ENCODE measurements at regions not wholly inside any gene's neighbourhood (a gene's known extent, or its start where the extent isn't known, plus 50 kb on each side); places are given as distances from the start of the nearest gene placed in this dataset.

- Histone ChIP-seq H3K9me3 (ENCODE audit: insufficient read depth, low read length) (no peaks in the 10 kb centered on the region), H3K9ac (ENCODE audit: insufficient read length, low read depth) (no peak overlapping the region), H3K4me3 (ENCODE audit: insufficient read length, low read depth) (no peak overlapping the region), H3K36me3 (ENCODE audit: insufficient read depth, insufficient read length, low read length) (no peaks in the 10 kb centered on the region), H3K27me3 (ENCODE audit: insufficient read depth, insufficient read length) (no peaks in the 10 kb centered on the region), H3K4me1 (ENCODE audit: insufficient read depth, insufficient read length) (no peaks in the 10 kb centered on the region)
- TF ChIP-seq SUZ12 (IDR thresholded peaks at IDR 0.05; ENCODE audit: extremely low read depth, insufficient read depth, insufficient read length) (no peak), YY1 (IDR thresholded peaks at IDR 0.05; ENCODE audit: insufficient read depth, insufficient read length) (no peak), ZNF274 (IDR thresholded peaks at IDR 0.05; ENCODE audit: low read depth, low read length) (no peak)
- no peak for DNase-seq (ENCODE audit: low read depth, low spot score)
These were observed 357.3 kb upstream of the SLC8A1 start for GRCh38 chr2:40809156-40809555.

- DNase-seq (ENCODE audit: low read depth, low spot score): no peak
- H3K9ac ChIP-seq (ENCODE audit: insufficient read length, low read depth): no peak overlapping the region
These were observed 362.7 kb upstream of the SLC8A1 start for GRCh38 chr2:40814616-40815015.

GRCh38 chr2:40820319-40820718 lies 368.4 kb upstream of the SLC8A1 start:
- TF ChIP-seq YY1 (IDR thresholded peaks at IDR 0.05; ENCODE audit: insufficient read depth, insufficient read length): no peak
- TF ChIP-seq ZNF274 (IDR thresholded peaks at IDR 0.05; ENCODE audit: low read depth, low read length): no peak
- no peak for TF ChIP-seq SUZ12 (IDR thresholded peaks at IDR 0.05; ENCODE audit: extremely low read depth, insufficient read depth, insufficient read length)
- DNase-seq (ENCODE audit: low read depth, low spot score): no peak
- Histone ChIP-seq H3K27me3 (ENCODE audit: insufficient read depth, insufficient read length) (no peaks in the 10 kb centered on the region), H3K4me1 (ENCODE audit: insufficient read depth, insufficient read length) (no peaks in the 10 kb centered on the region), H3K36me3 (ENCODE audit: insufficient read depth, insufficient read length, low read length) (no peaks in the 10 kb centered on the region), H3K4me3 (ENCODE audit: insufficient read length, low read depth) (no peak overlapping the region), H3K9ac (ENCODE audit: insufficient read length, low read depth) (no peak overlapping the region), H3K9me3 (ENCODE audit: insufficient read depth, low read length) (no peaks in the 10 kb centered on the region)

More at GRCh38 chr2:40814616-40815015, 362.7 kb upstream of the SLC8A1 start:
- Histone ChIP-seq H3K4me3 (ENCODE audit: insufficient read length, low read depth) (no peak overlapping the region), H3K36me3 (ENCODE audit: insufficient read depth, insufficient read length, low read length) (no peaks in the 10 kb centered on the region), H3K27me3 (ENCODE audit: insufficient read depth, insufficient read length) (no peaks in the 10 kb centered on the region), H3K9me3 (ENCODE audit: insufficient read depth, low read length) (no peaks in the 10 kb centered on the region), H3K4me1 (ENCODE audit: insufficient read depth, insufficient read length) (no peaks in the 10 kb centered on the region)
- TF ChIP-seq YY1 (IDR thresholded peaks at IDR 0.05; ENCODE audit: insufficient read depth, insufficient read length) (no peak), SUZ12 (IDR thresholded peaks at IDR 0.05; ENCODE audit: extremely low read depth, insufficient read depth, insufficient read length) (no peak), ZNF274 (IDR thresholded peaks at IDR 0.05; ENCODE audit: low read depth, low read length) (no peak)

- DNase-seq (ENCODE audit: low read depth, low spot score): no peak
- no peak overlapping the region for H3K4me3 ChIP-seq (ENCODE audit: insufficient read length, low read depth)
- no peaks in the 10 kb centered on the region for H3K36me3 ChIP-seq (ENCODE audit: insufficient read depth, insufficient read length, low read length)
- H3K27me3 ChIP-seq (ENCODE audit: insufficient read depth, insufficient read length): no peaks in the 10 kb centered on the region
- no peak for TF ChIP-seq ZNF274 (IDR thresholded peaks at IDR 0.05; ENCODE audit: low read depth, low read length)
- TF ChIP-seq SUZ12 (IDR thresholded peaks at IDR 0.05; ENCODE audit: extremely low read depth, insufficient read depth, insufficient read length): no peak
- TF ChIP-seq YY1 (IDR thresholded peaks at IDR 0.05; ENCODE audit: insufficient read depth, insufficient read length): no peak
- H3K4me1 ChIP-seq (ENCODE audit: insufficient read depth, insufficient read length): no peaks in the 10 kb centered on the region
- no peaks in the 10 kb centered on the region for H3K9me3 ChIP-seq (ENCODE audit: insufficient read depth, low read length)
- no peak overlapping the region for H3K9ac ChIP-seq (ENCODE audit: insufficient read length, low read depth)
These were observed 371.6 kb upstream of the SLC8A1 start for GRCh38 chr2:40823478-40823877.

GRCh38 chr2:40824278-40824677 lies 372.4 kb upstream of the SLC8A1 start:
- H3K9ac ChIP-seq (ENCODE audit: insufficient read length, low read depth): no peak overlapping the region
- H3K4me3 ChIP-seq (ENCODE audit: insufficient read length, low read depth): no peak overlapping the region
- no peaks in the 10 kb centered on the region for H3K27me3 ChIP-seq (ENCODE audit: insufficient read depth, insufficient read length)
- H3K4me1 ChIP-seq (ENCODE audit: insufficient read depth, insufficient read length): no peaks in the 10 kb centered on the region
- H3K9me3 ChIP-seq (ENCODE audit: insufficient read depth, low read length): no peaks in the 10 kb centered on the region
- no peaks in the 10 kb centered on the region for H3K36me3 ChIP-seq (ENCODE audit: insufficient read depth, insufficient read length, low read length)
- no peak for DNase-seq (ENCODE audit: low read depth, low spot score)
- no peak for TF ChIP-seq SUZ12 (IDR thresholded peaks at IDR 0.05; ENCODE audit: extremely low read depth, insufficient read depth, insufficient read length)
- no peak for TF ChIP-seq ZNF274 (IDR thresholded peaks at IDR 0.05; ENCODE audit: low read depth, low read length)
- no peak for TF ChIP-seq YY1 (IDR thresholded peaks at IDR 0.05; ENCODE audit: insufficient read depth, insufficient read length)

GRCh38 chr2:40827392-40827791 lies 375.5 kb upstream of the SLC8A1 start:
- no peak for TF ChIP-seq SUZ12 (IDR thresholded peaks at IDR 0.05; ENCODE audit: extremely low read depth, insufficient read depth, insufficient read length)
- TF ChIP-seq ZNF274 (IDR thresholded peaks at IDR 0.05; ENCODE audit: low read depth, low read length): no peak
- TF ChIP-seq YY1 (IDR thresholded peaks at IDR 0.05; ENCODE audit: insufficient read depth, insufficient read length): no peak
- Histone ChIP-seq H3K36me3 (ENCODE audit: insufficient read depth, insufficient read length, low read length) (no peaks in the 10 kb centered on the region), H3K4me3 (ENCODE audit: insufficient read length, low read depth) (no peak overlapping the region), H3K9me3 (ENCODE audit: insufficient read depth, low read length) (no peaks in the 10 kb centered on the region), H3K9ac (ENCODE audit: insufficient read length, low read depth) (no peak overlapping the region), H3K27me3 (ENCODE audit: insufficient read depth, insufficient read length) (no peaks in the 10 kb centered on the region), H3K4me1 (ENCODE audit: insufficient read depth, insufficient read length) (no peaks in the 10 kb centered on the region)
- DNase-seq (ENCODE audit: low read depth, low spot score): no peak

GRCh38 chr2:40831321-40831873 lies 379.5 kb upstream of the SLC8A1 start:
- no peak for DNase-seq (ENCODE audit: low read depth, low spot score)
- TF ChIP-seq SUZ12 (IDR thresholded peaks at IDR 0.05; ENCODE audit: extremely low read depth, insufficient read depth, insufficient read length): no peak
- no peak for TF ChIP-seq ZNF274 (IDR thresholded peaks at IDR 0.05; ENCODE audit: low read depth, low read length)
- TF ChIP-seq YY1 (IDR thresholded peaks at IDR 0.05; ENCODE audit: insufficient read depth, insufficient read length): no peak
- Histone ChIP-seq H3K27me3 (ENCODE audit: insufficient read depth, insufficient read length) (no peaks in the 10 kb centered on the region), H3K4me3 (ENCODE audit: insufficient read length, low read depth) (no peak overlapping the region), H3K9ac (ENCODE audit: insufficient read length, low read depth) (no peak overlapping the region), H3K4me1 (ENCODE audit: insufficient read depth, insufficient read length) (no peaks in the 10 kb centered on the region), H3K9me3 (ENCODE audit: insufficient read depth, low read length) (no peaks in the 10 kb centered on the region), H3K36me3 (ENCODE audit: insufficient read depth, insufficient read length, low read length) (no peaks in the 10 kb centered on the region)

Data from NT2/D1 (cell line).